ENCODE measurements at regions not wholly inside any gene's neighbourhood (a gene's known extent, or its start where the extent isn't known, plus 50 kb on each side); places are given as distances from the start of the nearest gene placed in this dataset.

DNA sequence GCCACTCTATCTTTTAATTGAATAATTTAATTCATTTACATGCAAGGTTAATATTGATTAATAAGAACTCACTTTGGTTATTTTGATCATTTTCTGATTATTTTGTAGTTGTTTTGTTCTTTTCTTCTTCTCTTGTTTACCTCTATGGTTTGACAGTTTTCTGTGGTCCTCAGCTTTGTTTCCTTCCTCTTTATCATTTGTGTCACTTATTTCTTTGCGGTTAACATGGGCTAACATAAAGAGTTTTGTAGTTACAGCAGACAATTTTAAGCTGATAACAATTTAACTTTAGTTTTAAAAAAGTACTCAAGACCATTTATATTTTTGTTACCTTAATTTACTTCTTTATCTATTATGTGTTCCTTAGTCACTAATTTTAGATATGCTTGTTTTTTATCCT lies 1032.8 kb upstream of the RAG2 start:
- Histone ChIP-seq H3K27ac (no peak overlapping the region), H3K36me3 (no peaks in the 10 kb centered on the region), H3K4me3 (no peak overlapping the region), H3K27me3 (no peaks in the 10 kb centered on the region), H3K4me1 (ENCODE audit: insufficient read depth) (no peaks in the 10 kb centered on the region), H3K9me3 (no peaks in the 10 kb centered on the region)
- no peak for DNase-seq
- intact Hi-C loops (cut with DNase I) = no loop called here
- WGBS, 3 donors = 91 to 93% (median 91%) methylated on average over 1 of the region's 1 CpG
- TF ChIP-seq, protein P1, sequence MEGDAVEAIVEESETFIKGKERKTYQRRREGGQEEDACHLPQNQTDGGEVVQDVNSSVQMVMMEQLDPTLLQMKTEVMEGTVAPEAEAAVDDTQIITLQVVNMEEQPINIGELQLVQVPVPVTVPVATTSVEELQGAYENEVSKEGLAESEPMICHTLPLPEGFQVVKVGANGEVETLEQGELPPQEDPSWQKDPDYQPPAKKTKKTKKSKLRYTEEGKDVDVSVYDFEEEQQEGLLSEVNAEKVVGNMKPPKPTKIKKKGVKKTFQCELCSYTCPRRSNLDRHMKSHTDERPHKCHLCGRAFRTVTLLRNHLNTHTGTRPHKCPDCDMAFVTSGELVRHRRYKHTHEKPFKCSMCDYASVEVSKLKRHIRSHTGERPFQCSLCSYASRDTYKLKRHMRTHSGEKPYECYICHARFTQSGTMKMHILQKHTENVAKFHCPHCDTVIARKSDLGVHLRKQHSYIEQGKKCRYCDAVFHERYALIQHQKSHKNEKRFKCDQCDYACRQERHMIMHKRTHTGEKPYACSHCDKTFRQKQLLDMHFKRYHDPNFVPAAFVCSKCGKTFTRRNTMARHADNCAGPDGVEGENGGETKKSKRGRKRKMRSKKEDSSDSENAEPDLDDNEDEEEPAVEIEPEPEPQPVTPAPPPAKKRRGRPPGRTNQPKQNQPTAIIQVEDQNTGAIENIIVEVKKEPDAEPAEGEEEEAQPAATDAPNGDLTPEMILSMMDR (IDR thresholded peaks at IDR 0.05) = no peak
- no peak for TF ChIP-seq EP300 (IDR thresholded peaks at IDR 0.05)
- no peak for TF ChIP-seq POLR2A (IDR thresholded peaks at IDR 0.05)

DNA sequence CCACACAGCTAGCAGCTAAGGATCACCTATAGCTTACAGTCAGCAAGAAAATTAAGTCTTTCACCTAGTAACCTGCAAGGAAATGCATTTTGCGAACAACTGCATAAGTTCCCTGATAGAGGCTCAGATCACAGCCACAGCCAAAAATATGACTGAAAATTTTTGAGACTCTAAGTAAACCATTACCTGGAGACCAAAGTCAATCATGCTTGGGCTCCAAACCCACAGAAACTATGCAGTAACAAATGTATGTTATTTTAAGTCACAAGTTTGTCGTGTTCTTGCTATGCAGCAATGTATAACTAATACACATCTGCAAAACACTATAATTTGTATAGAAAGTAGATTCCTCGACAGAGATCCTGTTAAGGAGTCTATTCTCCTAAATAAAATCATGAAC lies 1025.7 kb upstream of the RAG2 start:
- Histone ChIP-seq H3K36me3 (no peaks in the 10 kb centered on the region), H3K27me3 (no peaks in the 10 kb centered on the region), H3K4me3 (no peak overlapping the region), H3K9me3 (no peaks in the 10 kb centered on the region), H3K27ac (no peak overlapping the region), H3K4me1 (ENCODE audit: insufficient read depth) (no peaks in the 10 kb centered on the region)
- intact Hi-C loops (cut with DNase I) = no loop called here
- no peak for DNase-seq
- TF ChIP-seq EP300 (IDR thresholded peaks at IDR 0.05) = no peak
- no peak for TF ChIP-seq POLR2A (IDR thresholded peaks at IDR 0.05)
- TF ChIP-seq, protein P1 (IDR thresholded peaks at IDR 0.05) = no peak
- 83 to 97% (median 95%) methylated on average over 3 of the region's 3 CpGs for WGBS, 3 donors

DNA sequence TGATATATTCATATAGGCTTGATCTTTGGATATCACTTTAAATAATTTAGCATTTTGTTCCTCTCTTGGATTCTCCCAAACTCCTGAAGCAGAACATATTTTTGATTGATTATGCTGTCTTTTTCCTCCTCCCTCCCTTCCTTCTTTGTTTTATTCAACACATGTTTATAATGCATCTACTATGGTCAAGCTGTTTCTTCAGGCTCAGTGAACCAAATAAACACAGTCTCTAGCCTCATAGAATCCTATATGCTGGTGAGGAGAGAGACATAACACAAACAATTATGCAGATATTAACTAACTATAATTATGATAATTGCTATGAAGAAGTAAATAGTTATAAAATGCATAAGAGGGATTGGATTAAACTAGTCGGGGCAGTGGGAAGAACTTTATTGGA lies 1023.6 kb upstream of the RAG2 start:
- Histone ChIP-seq H3K27me3 (no peaks in the 10 kb centered on the region), H3K4me3 (no peak overlapping the region), H3K4me1 (ENCODE audit: insufficient read depth) (no peaks in the 10 kb centered on the region), H3K36me3 (no peaks in the 10 kb centered on the region), H3K9me3 (no peaks in the 10 kb centered on the region), H3K27ac (no peak overlapping the region)
- intact Hi-C loops (cut with DNase I) = no loop called here
- no peak for DNase-seq
- TF ChIP-seq POLR2A (IDR thresholded peaks at IDR 0.05) (no peak), EP300 (IDR thresholded peaks at IDR 0.05) (no peak)
- TF ChIP-seq, protein P1 (IDR thresholded peaks at IDR 0.05) = no peak
- 71 to 80% (median 76%) methylated on average over 1 of the region's 1 CpG for WGBS, 3 donors

DNA sequence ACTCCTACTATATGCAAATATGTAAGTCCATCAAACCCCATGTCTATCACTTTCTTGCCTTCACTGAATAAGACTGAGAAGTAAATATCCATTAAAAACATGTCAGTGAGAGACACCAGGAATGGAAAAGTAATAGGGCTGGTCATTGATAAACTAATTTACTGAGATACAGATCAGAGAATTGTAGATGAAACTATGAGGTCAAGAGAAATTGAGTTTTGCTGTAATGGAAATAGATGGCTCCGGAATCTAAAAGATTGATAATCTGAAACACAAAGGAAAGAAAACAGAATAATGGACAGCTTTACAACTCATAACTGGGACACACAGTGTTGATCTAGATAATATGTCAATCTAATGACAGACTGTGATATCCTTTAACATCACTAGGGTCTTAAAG lies 1018.3 kb upstream of the RAG2 start:
- no peaks in the 10 kb centered on the region for H3K36me3 ChIP-seq
- no peaks in the 10 kb centered on the region for H3K9me3 ChIP-seq
- TF ChIP-seq, protein P1 (IDR thresholded peaks at IDR 0.05) = no peak
- no peak for TF ChIP-seq POLR2A (IDR thresholded peaks at IDR 0.05)
- no peak for TF ChIP-seq EP300 (IDR thresholded peaks at IDR 0.05)
- WGBS, 3 donors = 94 to 96% (median 95%) methylated on average over 1 of the region's 1 CpG
- H3K27ac ChIP-seq = no peak overlapping the region
- no peaks in the 10 kb centered on the region for H3K27me3 ChIP-seq
- no peak for DNase-seq
- no peaks in the 10 kb centered on the region for H3K4me1 ChIP-seq (ENCODE audit: insufficient read depth)
- intact Hi-C loops (cut with DNase I) = loop anchor here in 1 of 4 donors (2.0 kb wide), 1 partner anchor 31 kb away; no protein-coding TSS in a partner anchor
- H3K4me3 ChIP-seq = no peak overlapping the region

DNA sequence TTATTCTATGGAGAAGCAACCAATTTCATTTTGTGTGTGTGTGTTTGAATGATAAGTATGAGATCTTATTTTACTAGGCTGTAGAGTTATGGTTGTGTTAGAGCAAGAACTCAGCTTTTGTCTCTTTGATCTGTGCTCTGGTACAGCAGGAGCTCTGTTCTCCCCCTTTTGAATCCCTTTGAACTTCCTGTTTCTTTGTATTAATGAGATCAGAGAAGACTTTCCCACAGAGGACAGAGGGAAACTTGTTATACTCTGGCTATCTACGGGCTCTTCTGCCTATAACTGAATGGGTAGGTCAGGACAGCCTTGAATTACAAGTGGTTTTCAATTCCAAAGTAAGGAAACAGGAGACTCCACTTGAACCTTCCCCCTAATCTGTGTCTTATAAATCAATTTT lies 1015.0 kb upstream of the RAG2 start:
- H3K4me1 ChIP-seq (ENCODE audit: insufficient read depth) = no peaks in the 10 kb centered on the region
- intact Hi-C loops (cut with DNase I) = no loop called here
- no peak for DNase-seq
- no peak for TF ChIP-seq EP300 (IDR thresholded peaks at IDR 0.05)
- TF ChIP-seq, protein P1 (IDR thresholded peaks at IDR 0.05) = no peak
- TF ChIP-seq POLR2A (IDR thresholded peaks at IDR 0.05) = no peak
- no peaks in the 10 kb centered on the region for H3K9me3 ChIP-seq
- H3K4me3 ChIP-seq = no peak overlapping the region
- no peaks in the 10 kb centered on the region for H3K36me3 ChIP-seq
- no peak overlapping the region for H3K27ac ChIP-seq
- H3K27me3 ChIP-seq = no peaks in the 10 kb centered on the region
- 25 to 43% (median 29%) methylated on average over 1 of the region's 1 CpG for WGBS, 3 donors

Data from ovary (tissue), 7 donors.